GM12878 (cell line): ENCODE measurements at regions not wholly inside any gene's neighbourhood (a gene's known extent, or its start where the extent isn't known, plus 50 kb on each side); places are given as distances from the start of the nearest gene placed in this dataset.

Experiments used
- ATAC-seq: fragments of 200-7000 bp; cut with Tn5 transposase; 3 replicates; pipeline ENCODE4 v1.9.1; 2020; ENCODE audit warnings: mild to moderate bottlenecking, moderate library complexity
- BruUV-seq: library from RNA; stranded (reverse); fragments of 400-500 nt; replicated peaks from 2 replicates; lab custom pipeline; 2021; lab: Mats Ljungman, UMichigan
- CTCF ChIA-PET: fragments of 300-600 bp; sonication (Branson Sonifier 250); formaldehyde crosslinking; extraction: SDS; loops from one replicate; lab custom pipeline; 2021; ENCODE audit warnings: inconsistent platforms; lab: Yijun Ruan, JAX
- POLR2A ChIA-PET: fragments of 350-600 bp; formaldehyde crosslinking; extraction: SDS; loops from one replicate; lab custom pipeline; 2021; ENCODE audit warnings: inconsistent platforms; lab: Charles Lee
- RAD21 ChIA-PET: fragments of 300-600 bp; sonication (Branson Sonifier 250); formaldehyde crosslinking; loops from one replicate; lab custom pipeline; 2023; ENCODE audit warnings: antibody characterized with exemption; ENCODE audit not compliant: unreplicated experiment; lab: Charles Lee
- SMC1A ChIA-PET: fragments of 300-600 bp; sonication (Branson Sonifier 250); formaldehyde crosslinking; loops from one replicate; lab custom pipeline; 2023; ENCODE audit not compliant: unreplicated experiment, uncharacterized antibody; lab: Charles Lee
- DNase-seq: peaks from one replicate; pipeline ENCODE4 v3.0.0-alpha.2; 2011; ENCODE audit warnings: low read depth, low spot score
- FAIRE-seq: peaks from 3 replicates; lab custom pipeline; 2011; peaks lifted over from hg19 to GRCh38; lab: Jason Lieb, UNC
- H2AFZ ChIP-seq: 2 replicates; pipeline ENCODE4 v1.6.0; 2011; ENCODE audit warnings: low read depth, low read length, control low read depth; ENCODE audit not compliant: control insufficient read depth
- H3K27ac ChIP-seq: 2 replicates; pipeline ENCODE4 v1.5.1; 2011; ENCODE audit warnings: control low read depth; ENCODE audit not compliant: control insufficient read depth, insufficient read depth
- H3K27me3 ChIP-seq, 2 experiments: replicated peaks in 1 of 2; 2 replicates each; pipeline versions ENCODE4 v1.6.0 to v1.6.1; 2011; ENCODE audit warnings: low read length in 1 of 2; ENCODE audit not compliant: control insufficient read depth in 2 of 2, insufficient read depth in 2 of 2
- H3K36me3 ChIP-seq, 2 experiments: 2 replicates each; pipeline ENCODE4 v1.5.1; 2011; ENCODE audit warnings: low read length in 1 of 2; ENCODE audit not compliant: control insufficient read depth in 2 of 2, insufficient read depth in 2 of 2
- H3K4me1 ChIP-seq: 2 replicates; pipeline ENCODE4 v1.6.1; 2011; ENCODE audit warnings: mild to moderate bottlenecking, low read length, moderate library complexity, mixed read lengths; ENCODE audit not compliant: control insufficient read depth, insufficient read depth
- H3K4me2 ChIP-seq: 2 replicates; pipeline ENCODE4 v1.6.0; 2011; ENCODE audit warnings: control low read depth; ENCODE audit not compliant: control insufficient read depth, insufficient read depth
- H3K4me3 ChIP-seq: fragments of 200-600 bp; sonication (generic); 2 replicates; pipeline ENCODE4 v1.5.1; 2016
- H3K79me2 ChIP-seq: 2 replicates; pipeline ENCODE4 v1.6.0; 2011; ENCODE audit warnings: low read length; ENCODE audit not compliant: control insufficient read depth, insufficient read depth
- H3K9ac ChIP-seq: 2 replicates; pipeline ENCODE4 v1.8.0; 2011; ENCODE audit warnings: low read length, control low read depth, mixed read lengths; ENCODE audit not compliant: control insufficient read depth, insufficient read depth
- H3K9me3 ChIP-seq: replicated peaks from 3 replicates; pipeline ENCODE4 v1.5.1; 2011; ENCODE audit warnings: mild to moderate bottlenecking, low read length; ENCODE audit not compliant: control insufficient read depth, insufficient read depth
- H4K20me1 ChIP-seq: 2 replicates; pipeline ENCODE4 v1.6.0; 2011; ENCODE audit not compliant: control insufficient read depth, insufficient read depth
- ATF2 ChIP-seq: IDR thresholded peaks from 2 replicates; pipeline ENCODE4 v1.6.1; 2012; ENCODE audit warnings: low read length, inconsistent platforms
- BCL3 ChIP-seq: IDR thresholded peaks from 2 replicates; pipeline ENCODE4 v1.6.1; 2011; ENCODE audit warnings: borderline replicate concordance, low read depth, mild to moderate bottlenecking, moderate library complexity, low read length; ENCODE audit not compliant: insufficient read depth, poor library complexity, severe bottlenecking
- CBX3 ChIP-seq: fragments of 200-600 bp; sonication (generic); IDR thresholded peaks from 2 replicates; pipeline ENCODE4 v1.6.1; 2016; ENCODE audit warnings: low read depth, borderline replicate concordance
- EZH2 ChIP-seq: IDR thresholded peaks from 2 replicates; pipeline ENCODE4 v1.6.1; 2012; ENCODE audit warnings: low read depth, mild to moderate bottlenecking, control low read depth, inconsistent platforms, low read length, borderline replicate concordance; ENCODE audit not compliant: control insufficient read depth
- FOS ChIP-seq: IDR thresholded peaks from 3 replicates; pipeline ENCODE4 v1.6.1; 2011; ENCODE audit warnings: borderline replicate concordance; ENCODE audit not compliant: insufficient read length; ENCODE audit errors: extremely low read depth
- IKZF2 ChIP-seq, 2 experiments: fragments of 450-650 bp; IDR thresholded peaks; 2 replicates each; pipeline ENCODE4 v1.6.1; 2017; ENCODE audit warnings: mild to moderate bottlenecking in 2 of 2, moderate library complexity in 2 of 2
- KAT2A ChIP-seq: conservative IDR thresholded peaks from 2 replicates; pipeline ENCODE4 v1.6.1; 2011; ENCODE audit warnings: low read depth, low read length; ENCODE audit not compliant: control insufficient read depth
- MEF2A ChIP-seq: IDR thresholded peaks from 2 replicates; pipeline ENCODE4 v1.6.1; 2011; ENCODE audit warnings: low read depth, mild to moderate bottlenecking, low read length, moderate library complexity; ENCODE audit not compliant: insufficient read depth
- PBX3 ChIP-seq: IDR thresholded peaks from 2 replicates; pipeline ENCODE4 v1.6.1; 2011; ENCODE audit warnings: mild to moderate bottlenecking, low read depth, low read length, moderate library complexity; ENCODE audit not compliant: insufficient replicate concordance
- RAD51 ChIP-seq: fragments of 450-650 bp; IDR thresholded peaks from 2 replicates; pipeline ENCODE4 v1.6.1; 2016; ENCODE audit warnings: moderate library complexity, mild to moderate bottlenecking, inconsistent platforms
- SRF ChIP-seq, 2 experiments: IDR thresholded peaks; 2 replicates each; pipeline ENCODE4 v1.6.1; 2011; ENCODE audit warnings: low read depth in 2 of 2, low read length in 2 of 2, mild to moderate bottlenecking in 1 of 2, moderate library complexity in 1 of 2
- STAT1 ChIP-seq: fragments of 450-650 bp; conservative IDR thresholded peaks from 2 replicates; pipeline ENCODE4 v1.6.1; 2014; ENCODE audit warnings: antibody characterized with exemption, mild to moderate bottlenecking
- YY1 ChIP-seq: IDR thresholded peaks from 2 replicates; pipeline ENCODE4 v1.6.1; 2011; ENCODE audit warnings: low read depth, mild to moderate bottlenecking, low read length
- ZNF217 ChIP-seq: fragments of 450-650 bp; IDR thresholded peaks from 2 replicates; pipeline ENCODE4 v1.6.1; 2017; ENCODE audit warnings: antibody characterized with exemption, mild to moderate bottlenecking
- ZNF384 ChIP-seq: IDR thresholded peaks from 2 replicates; pipeline ENCODE4 v1.6.1; 2012; ENCODE audit warnings: low read depth, mild to moderate bottlenecking, low read length, improper control_type of control experiment, borderline replicate concordance
- ZSCAN29 ChIP-seq: fragments of 450-650 bp; IDR thresholded peaks from 2 replicates; pipeline ENCODE4 v1.6.1; 2017; ENCODE audit warnings: mild to moderate bottlenecking, moderate library complexity
- in situ Hi-C: fragments of 300-500 bp; cut with MboI; formaldehyde crosslinking; loops from 9 replicates; pipeline ENCODE4 v1.14.3; 2018; ENCODE audit warnings: mixed read lengths
- intact Hi-C: fragments of 100-400 bp; cut with micrococcal nuclease; formaldehyde crosslinking; loops from one replicate; pipeline ENCODE4 v1.14.2; 2022; ENCODE audit not compliant: unreplicated experiment

GRCh38 chr3:145533696-145534095 lies 627.3 kb downstream of the PLOD2 start (continued):
- no peak for TF ChIP-seq MEF2A
- TF ChIP-seq EZH2 = no peak
- no peak for TF ChIP-seq RAD51
- TF ChIP-seq ZNF384 = no peak
- no peak for TF ChIP-seq ATF2

- no peaks in the 10 kb centered on the region for H3K9me3 ChIP-seq
- FAIRE-seq = no peak
- ATAC-seq = no peak
- intact Hi-C loops = no loop called here
- H3K4me1 ChIP-seq = no peaks in the 10 kb centered on the region
- ChIA-PET RAD21 (no interaction called here), SMC1A (no interaction called here), CTCF (no interaction called here), POLR2A (no interaction called here)
- no peak overlapping the region for H3K4me2 ChIP-seq
- no peaks in the 10 kb centered on the region for H3K36me3 ChIP-seq
- no peak for DNase-seq
- H3K27ac ChIP-seq = no peak overlapping the region
- no peak overlapping the region for H2AFZ ChIP-seq
- BruUV-seq = no TSS peak
- H3K9ac ChIP-seq = no peak overlapping the region
- no peaks in the 10 kb centered on the region for H3K79me2 ChIP-seq
- H3K4me3 ChIP-seq = no peak overlapping the region
- in situ Hi-C loops = no loop called here
- no peaks in the 10 kb centered on the region for H4K20me1 ChIP-seq
- no peaks in the 10 kb centered on the region for H3K27me3 ChIP-seq
- no peak for TF ChIP-seq KAT2A
- no peak for TF ChIP-seq STAT1
- no peak for TF ChIP-seq ZNF217
- no peak for TF ChIP-seq PBX3
- TF ChIP-seq BCL3 = no peak
- no peak for TF ChIP-seq CBX3
- no peak for TF ChIP-seq ATF2
- TF ChIP-seq SRF (IDR thresholded peaks at IDR 0.05; ENCODE audit: low read depth in 2 of 2, low read length in 2 of 2) = no peak
- no peak for TF ChIP-seq IKZF2 (IDR thresholded peaks at IDR 0.05)
- no peak for TF ChIP-seq ZSCAN29
- no peak for TF ChIP-seq YY1
- TF ChIP-seq FOS = no peak
Measured at GRCh38 chr3:145536461-145536860, 624.5 kb downstream of the PLOD2 start.
